SK-N-SH (cell line): ENCODE measurements at regions not wholly inside any gene's neighbourhood (a gene's known extent, or its start where the extent isn't known, plus 50 kb on each side); places are given as distances from the start of the nearest gene placed in this dataset.

ENCODE experiments used
- ELF1 ChIP-seq: IDR thresholded peaks from 2 replicates; pipeline ENCODE4 v1.4.0; 2012
- FOXM1 ChIP-seq: IDR thresholded peaks from 2 replicates; pipeline ENCODE4 v1.4.0; 2012; ENCODE audit warnings: low read depth, mild to moderate bottlenecking
- IRF3 ChIP-seq: fragments of 150-350 bp; IDR thresholded peaks from 2 replicates; pipeline ENCODE4 v1.6.1; 2016; ENCODE audit warnings: mild to moderate bottlenecking, low read depth, low read length
- NRF1 ChIP-seq: IDR thresholded peaks from 2 replicates; pipeline ENCODE4 v1.6.1; 2012; ENCODE audit warnings: low read depth, mild to moderate bottlenecking, low read length
- POLR2AphosphoS5 ChIP-seq: IDR thresholded peaks from 2 replicates; pipeline ENCODE4 v1.6.1; 2012; ENCODE audit warnings: low read depth, low read length
- RAD21 ChIP-seq: IDR thresholded peaks from 2 replicates; pipeline ENCODE4 v1.6.1; 2012; ENCODE audit warnings: mild to moderate bottlenecking, low read length
- RCOR1 ChIP-seq: fragments of 150-350 bp; IDR thresholded peaks from 2 replicates; pipeline ENCODE4 v1.6.1; 2017; ENCODE audit warnings: antibody characterized with exemption, low read length
- YY1 ChIP-seq: IDR thresholded peaks from 2 replicates; pipeline ENCODE4 v1.4.0; 2012; ENCODE audit warnings: low read depth, mild to moderate bottlenecking
- TF ChIP-seq, protein P1 (sequence below): fragments of 200-600 bp; sonication (generic); IDR thresholded peaks from 2 replicates; pipeline ENCODE4 v1.6.1; 2017; ENCODE audit warnings: antibody characterized with exemption, mild to moderate bottlenecking, moderate library complexity
- TF ChIP-seq, protein P2 (sequence below): IDR thresholded peaks from 2 replicates; pipeline ENCODE4 v1.6.1; 2012; ENCODE audit warnings: mild to moderate bottlenecking, low read depth, low read length, moderate library complexity

GRCh38 chr21:16592381-16592780 lies 862.6 kb downstream of the USP25 start:
- TF ChIP-seq, protein P1, sequence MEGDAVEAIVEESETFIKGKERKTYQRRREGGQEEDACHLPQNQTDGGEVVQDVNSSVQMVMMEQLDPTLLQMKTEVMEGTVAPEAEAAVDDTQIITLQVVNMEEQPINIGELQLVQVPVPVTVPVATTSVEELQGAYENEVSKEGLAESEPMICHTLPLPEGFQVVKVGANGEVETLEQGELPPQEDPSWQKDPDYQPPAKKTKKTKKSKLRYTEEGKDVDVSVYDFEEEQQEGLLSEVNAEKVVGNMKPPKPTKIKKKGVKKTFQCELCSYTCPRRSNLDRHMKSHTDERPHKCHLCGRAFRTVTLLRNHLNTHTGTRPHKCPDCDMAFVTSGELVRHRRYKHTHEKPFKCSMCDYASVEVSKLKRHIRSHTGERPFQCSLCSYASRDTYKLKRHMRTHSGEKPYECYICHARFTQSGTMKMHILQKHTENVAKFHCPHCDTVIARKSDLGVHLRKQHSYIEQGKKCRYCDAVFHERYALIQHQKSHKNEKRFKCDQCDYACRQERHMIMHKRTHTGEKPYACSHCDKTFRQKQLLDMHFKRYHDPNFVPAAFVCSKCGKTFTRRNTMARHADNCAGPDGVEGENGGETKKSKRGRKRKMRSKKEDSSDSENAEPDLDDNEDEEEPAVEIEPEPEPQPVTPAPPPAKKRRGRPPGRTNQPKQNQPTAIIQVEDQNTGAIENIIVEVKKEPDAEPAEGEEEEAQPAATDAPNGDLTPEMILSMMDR, result no peak
- TF ChIP-seq FOXM1 (no peak), IRF3 (no peak), YY1 (no peak), ELF1 (no peak), POLR2AphosphoS5 (no peak), RAD21 (no peak), NRF1 (no peak), RCOR1 (no peak)
- TF ChIP-seq, protein P2, sequence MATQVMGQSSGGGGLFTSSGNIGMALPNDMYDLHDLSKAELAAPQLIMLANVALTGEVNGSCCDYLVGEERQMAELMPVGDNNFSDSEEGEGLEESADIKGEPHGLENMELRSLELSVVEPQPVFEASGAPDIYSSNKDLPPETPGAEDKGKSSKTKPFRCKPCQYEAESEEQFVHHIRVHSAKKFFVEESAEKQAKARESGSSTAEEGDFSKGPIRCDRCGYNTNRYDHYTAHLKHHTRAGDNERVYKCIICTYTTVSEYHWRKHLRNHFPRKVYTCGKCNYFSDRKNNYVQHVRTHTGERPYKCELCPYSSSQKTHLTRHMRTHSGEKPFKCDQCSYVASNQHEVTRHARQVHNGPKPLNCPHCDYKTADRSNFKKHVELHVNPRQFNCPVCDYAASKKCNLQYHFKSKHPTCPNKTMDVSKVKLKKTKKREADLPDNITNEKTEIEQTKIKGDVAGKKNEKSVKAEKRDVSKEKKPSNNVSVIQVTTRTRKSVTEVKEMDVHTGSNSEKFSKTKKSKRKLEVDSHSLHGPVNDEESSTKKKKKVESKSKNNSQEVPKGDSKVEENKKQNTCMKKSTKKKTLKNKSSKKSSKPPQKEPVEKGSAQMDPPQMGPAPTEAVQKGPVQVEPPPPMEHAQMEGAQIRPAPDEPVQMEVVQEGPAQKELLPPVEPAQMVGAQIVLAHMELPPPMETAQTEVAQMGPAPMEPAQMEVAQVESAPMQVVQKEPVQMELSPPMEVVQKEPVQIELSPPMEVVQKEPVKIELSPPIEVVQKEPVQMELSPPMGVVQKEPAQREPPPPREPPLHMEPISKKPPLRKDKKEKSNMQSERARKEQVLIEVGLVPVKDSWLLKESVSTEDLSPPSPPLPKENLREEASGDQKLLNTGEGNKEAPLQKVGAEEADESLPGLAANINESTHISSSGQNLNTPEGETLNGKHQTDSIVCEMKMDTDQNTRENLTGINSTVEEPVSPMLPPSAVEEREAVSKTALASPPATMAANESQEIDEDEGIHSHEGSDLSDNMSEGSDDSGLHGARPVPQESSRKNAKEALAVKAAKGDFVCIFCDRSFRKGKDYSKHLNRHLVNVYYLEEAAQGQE, result no peak
